Parathyroid adenoma (tissue), 2 donors: ENCODE measurements at regions not wholly inside any gene's neighbourhood (a gene's known extent, or its start where the extent isn't known, plus 50 kb on each side); places are given as distances from the start of the nearest gene placed in this dataset.

Source experiments
- H2AFZ ChIP-seq: fragments of 300-600 bp; sonication (generic); one replicate; pipeline ENCODE4 v1.7.0; 2017; ENCODE audit warnings: antibody characterized with exemption, mild to moderate bottlenecking
- H3K27ac ChIP-seq: fragments of 300-600 bp; sonication (generic); one replicate; pipeline ENCODE4 v1.7.0; 2017
- H3K27me3 ChIP-seq: fragments of 300-600 bp; sonication (generic); one replicate; pipeline ENCODE4 v1.7.0; 2017; ENCODE audit warnings: low read length; ENCODE audit not compliant: control insufficient read depth, insufficient read depth
- H3K36me3 ChIP-seq: fragments of 300-600 bp; sonication (generic); one replicate; pipeline ENCODE4 v1.7.0; 2017; ENCODE audit warnings: low read length; ENCODE audit not compliant: control insufficient read depth, insufficient read depth
- H3K4me1 ChIP-seq: fragments of 300-600 bp; sonication (generic); one replicate; pipeline ENCODE4 v1.7.0; 2017; ENCODE audit warnings: control low read depth
- H3K4me2 ChIP-seq: fragments of 300-600 bp; sonication (generic); one replicate; pipeline ENCODE4 v1.7.0; 2017; ENCODE audit warnings: low read length
- H3K4me3 ChIP-seq: fragments of 300-600 bp; sonication (generic); one replicate; pipeline ENCODE4 v1.7.0; 2017; ENCODE audit warnings: low read depth, low read length
- H3K79me2 ChIP-seq: fragments of 300-600 bp; sonication (generic); one replicate; pipeline ENCODE4 v1.7.0; 2017; ENCODE audit warnings: control low read depth
- H3K9ac ChIP-seq: fragments of 300-600 bp; sonication (generic); one replicate; pipeline ENCODE4 v1.7.0; 2017; ENCODE audit warnings: mild to moderate bottlenecking
- H3K9me3 ChIP-seq: fragments of 300-600 bp; sonication (generic); one replicate; pipeline ENCODE4 v1.7.0; 2017; ENCODE audit warnings: low read length; ENCODE audit not compliant: control insufficient read depth
- CTCF ChIP-seq: fragments of 300-600 bp; sonication (generic); IDR thresholded peaks from one replicate; pipeline ENCODE4 v1.7.0; 2017; ENCODE audit warnings: antibody characterized with exemption, mild to moderate bottlenecking
- donor health status: primary hyperparathyroidism.

DNA sequence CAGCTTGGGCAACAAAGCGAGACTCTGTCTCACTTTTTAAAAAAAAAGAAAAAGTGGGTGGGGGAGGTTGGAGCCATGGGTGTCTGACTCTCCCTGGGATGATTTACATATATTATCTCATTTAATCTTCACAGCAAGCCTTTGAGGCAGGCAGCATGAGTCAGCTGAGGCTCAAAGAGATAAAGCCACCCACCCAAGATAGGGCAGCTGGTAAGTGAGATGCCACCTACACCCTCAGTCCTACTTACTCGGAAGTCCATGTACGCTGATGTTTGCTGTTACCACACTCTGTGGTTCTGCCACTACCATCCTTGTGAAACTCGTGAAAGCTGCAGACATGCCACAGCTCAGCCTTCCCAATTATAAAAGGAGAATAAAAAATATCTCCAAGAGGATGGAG lies 142.0 kb upstream of the TSHZ3 start:
- no peaks in the 10 kb centered on the region for H3K4me1 ChIP-seq
- H3K9ac ChIP-seq = no peak overlapping the region
- no peak overlapping the region for H3K27ac ChIP-seq
- H3K4me3 ChIP-seq = no peak overlapping the region
- no peaks in the 10 kb centered on the region for H3K36me3 ChIP-seq
- no peaks in the 10 kb centered on the region for H3K9me3 ChIP-seq
- no peaks in the 10 kb centered on the region for H3K79me2 ChIP-seq
- no peak overlapping the region for H2AFZ ChIP-seq
- H3K27me3 ChIP-seq = no peaks in the 10 kb centered on the region
- no peak for TF ChIP-seq CTCF
- H3K4me2 ChIP-seq = no peak overlapping the region

DNA sequence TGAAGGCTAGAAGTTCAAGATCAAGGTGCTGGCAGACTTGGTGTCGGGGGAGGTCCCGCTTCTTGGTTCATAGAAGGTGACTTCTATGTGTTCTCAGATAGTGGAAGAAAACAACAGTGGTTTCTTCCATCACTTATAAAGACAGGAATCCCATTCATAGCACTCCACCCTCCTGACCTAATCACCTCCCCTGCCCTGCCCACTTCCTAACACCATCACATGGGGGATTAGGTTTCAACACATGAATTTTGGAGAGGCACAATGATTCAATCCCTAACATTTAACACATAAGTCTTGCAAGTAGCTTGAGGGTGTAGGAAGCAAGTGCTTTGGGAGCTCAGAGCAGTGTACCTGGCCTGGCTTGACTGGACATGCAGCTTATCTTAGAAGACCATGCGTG lies 142.8 kb upstream of the TSHZ3 start:
- no peak for TF ChIP-seq CTCF

DNA sequence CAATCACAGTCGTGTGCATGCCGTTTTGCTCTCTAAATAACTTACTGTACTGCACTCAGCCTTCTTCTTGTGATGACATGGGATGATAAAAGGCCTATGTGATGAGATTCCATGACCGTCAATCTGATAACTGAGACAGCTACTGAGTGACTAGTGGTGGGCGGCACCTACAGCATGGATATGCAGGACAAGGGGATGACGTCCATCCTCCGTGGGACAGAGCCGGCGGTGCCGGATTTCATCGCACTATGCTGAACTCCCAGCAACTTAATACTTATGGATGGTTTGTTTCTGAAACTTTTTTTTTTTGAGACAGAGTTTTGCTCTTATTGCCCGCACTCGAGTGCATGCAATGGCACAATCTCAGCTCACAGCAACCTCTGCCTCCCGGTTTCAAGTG lies 146.8 kb upstream of the TSHZ3 start:
- TF ChIP-seq CTCF = no peak
- no peaks in the 10 kb centered on the region for H3K79me2 ChIP-seq
- H3K9ac ChIP-seq = no peak overlapping the region
- no peak overlapping the region for H3K4me2 ChIP-seq
- no peaks in the 10 kb centered on the region for H3K27me3 ChIP-seq
- H3K36me3 ChIP-seq = no peaks in the 10 kb centered on the region
- H3K4me1 ChIP-seq = no peaks in the 10 kb centered on the region
- H3K4me3 ChIP-seq = no peak overlapping the region
- no peak overlapping the region for H3K27ac ChIP-seq
- H2AFZ ChIP-seq = no peak overlapping the region
- no peaks in the 10 kb centered on the region for H3K9me3 ChIP-seq

More for the DNA sequence above, 142.8 kb upstream of the TSHZ3 start:
- Histone ChIP-seq H3K27ac (no peak overlapping the region), H2AFZ (no peak overlapping the region), H3K36me3 (no peaks in the 10 kb centered on the region), H3K27me3 (no peaks in the 10 kb centered on the region), H3K4me2 (no peak overlapping the region), H3K9ac (no peak overlapping the region), H3K4me1 (no peaks in the 10 kb centered on the region), H3K9me3 (no peaks in the 10 kb centered on the region), H3K4me3 (no peak overlapping the region), H3K79me2 (no peaks in the 10 kb centered on the region)

DNA sequence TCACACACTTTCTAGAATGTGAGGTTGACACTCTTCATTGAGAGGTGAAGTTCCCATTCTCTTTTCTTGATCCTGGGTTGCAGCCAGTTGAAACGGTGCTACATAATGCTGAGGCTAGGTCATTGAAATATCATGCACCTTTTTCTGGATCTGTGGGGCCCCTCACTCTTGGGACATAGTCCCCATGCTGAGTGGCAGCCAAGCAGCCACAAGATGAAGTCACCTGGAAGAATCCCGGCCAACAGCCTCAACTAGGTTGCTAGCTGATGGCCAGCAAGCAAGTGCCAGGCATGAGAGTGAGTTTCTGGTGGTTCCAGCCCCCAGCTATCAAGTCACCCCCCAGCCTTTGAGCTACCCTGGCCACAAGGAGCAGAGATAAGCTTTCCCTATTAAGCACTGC lies 148.5 kb upstream of the TSHZ3 start:
- H3K4me2 ChIP-seq = no peak overlapping the region
- no peaks in the 10 kb centered on the region for H3K9me3 ChIP-seq
- no peak for TF ChIP-seq CTCF
- H3K79me2 ChIP-seq = no peaks in the 10 kb centered on the region
- no peaks in the 10 kb centered on the region for H3K27me3 ChIP-seq
- H3K4me3 ChIP-seq = no peak overlapping the region
- H3K36me3 ChIP-seq = no peaks in the 10 kb centered on the region
- no peaks in the 10 kb centered on the region for H3K4me1 ChIP-seq
- H3K9ac ChIP-seq = no peak overlapping the region
- H2AFZ ChIP-seq = no peak overlapping the region
- H3K27ac ChIP-seq = no peak overlapping the region

DNA sequence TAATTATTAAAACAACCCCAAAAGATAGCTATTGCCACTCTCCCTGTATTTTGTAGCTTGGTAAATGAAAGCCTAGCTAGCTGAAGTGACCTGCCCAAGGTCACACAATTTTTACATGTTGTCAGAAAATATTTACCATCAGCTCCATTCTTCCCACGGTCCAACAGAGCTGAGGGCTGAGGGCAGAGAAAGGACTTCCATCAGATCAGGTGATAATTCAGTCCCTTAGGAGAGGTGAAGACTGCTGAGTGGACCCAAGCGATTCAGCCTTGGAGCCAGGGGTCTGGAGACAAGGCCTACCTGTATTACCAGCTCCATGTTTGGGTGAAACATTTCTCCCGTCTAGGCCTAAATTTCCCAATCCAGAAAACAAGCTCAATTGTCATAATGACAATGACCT lies 149.5 kb upstream of the TSHZ3 start:
- Histone ChIP-seq H2AFZ (no peak overlapping the region), H3K36me3 (no peaks in the 10 kb centered on the region), H3K4me1 (no peaks in the 10 kb centered on the region), H3K79me2 (no peaks in the 10 kb centered on the region), H3K4me3 (no peak overlapping the region), H3K9ac (no peak overlapping the region), H3K27ac (no peak overlapping the region), H3K9me3 (no peaks in the 10 kb centered on the region), H3K4me2 (no peak overlapping the region), H3K27me3 (no peaks in the 10 kb centered on the region)
- TF ChIP-seq CTCF = no peak
